EL (cell line): ENCODE measurements at regions not wholly inside any gene's neighbourhood (a gene's known extent, or its start where the extent isn't known, plus 50 kb on each side); places are given as distances from the start of the nearest gene placed in this dataset.

ENCODE experiments used
- DNase-seq: peaks from one replicate; pipeline ENCODE4 v3.0.0-alpha.2; 2016

GRCh38 chr3:81439108-81439507 is 322.3 kb downstream of the GBE1 start:
- no peak for DNase-seq

GRCh38 chr3:81437683-81438082 is 323.8 kb downstream of the GBE1 start:
- no peak for DNase-seq

- DNase-seq: no peak
Measured at GRCh38 chr3:81436182-81436581, 325.3 kb downstream of the GBE1 start.

- no peak for DNase-seq
Measured at GRCh38 chr3:81435050-81435449, 326.4 kb downstream of the GBE1 start.

GRCh38 chr3:81434161-81434560 is 327.3 kb downstream of the GBE1 start:
- DNase-seq: no peak

GRCh38 chr3:81433675-81434074 is 327.8 kb downstream of the GBE1 start:
- DNase-seq: no peak

GRCh38 chr3:81432456-81432855 is 329.0 kb downstream of the GBE1 start:
- no peak for DNase-seq

GRCh38 chr3:81426826-81427577 is 334.4 kb downstream of the GBE1 start:
- DNase-seq: no peak

- DNase-seq: peak; percentile 45
Measured at GRCh38 chr3:81425198-81425868, 336.1 kb downstream of the GBE1 start.

- DNase-seq: peak; percentile 7
Measured at GRCh38 chr3:81419228-81419627, 342.2 kb downstream of the GBE1 start.

- DNase-seq: no peak
Measured at GRCh38 chr3:81416812-81417211, 344.6 kb downstream of the GBE1 start.

GRCh38 chr3:81406318-81406717 is 355.1 kb downstream of the GBE1 start:
- no peak for DNase-seq

GRCh38 chr3:81395739-81396513 is 365.5 kb downstream of the GBE1 start:
- DNase-seq: peak; percentile 1

- no peak for DNase-seq
Measured at GRCh38 chr3:81394651-81395524, 366.6 kb downstream of the GBE1 start.

GRCh38 chr3:81393251-81393650 is 368.2 kb downstream of the GBE1 start:
- DNase-seq: no peak

- no peak for DNase-seq
Measured at GRCh38 chr3:81390796-81391195, 370.6 kb downstream of the GBE1 start.

GRCh38 chr3:81388191-81388590 is 373.3 kb downstream of the GBE1 start:
- no peak for DNase-seq

- no peak for DNase-seq
Measured at GRCh38 chr3:81382470-81382869, 379.0 kb downstream of the GBE1 start.

GRCh38 chr3:81380234-81380633 is 381.2 kb downstream of the GBE1 start:
- DNase-seq: no peak

GRCh38 chr3:81378552-81379293 is 382.7 kb downstream of the GBE1 start:
- DNase-seq: no peak

GRCh38 chr3:81375921-81376320 is 385.5 kb downstream of the GBE1 start:
- no peak for DNase-seq

- DNase-seq: no peak
Measured at GRCh38 chr3:81364411-81364810, 397.0 kb downstream of the GBE1 start.
